ENCODE measurements at regions not wholly inside any gene's neighbourhood (a gene's known extent, or its start where the extent isn't known, plus 50 kb on each side); places are given as distances from the start of the nearest gene placed in this dataset.

GRCh38 chr15:31200735-31201151 is 99.2 kb upstream of the TRPM1 start:
- TF ChIP-seq POLR2A (IDR thresholded peaks at IDR 0.05; ENCODE audit: low read length) (no peak), GATA1 (IDR thresholded peaks at IDR 0.05; ENCODE audit: low read depth, low read length) (no peak)

Data from erythroblast (primary cell).